Heart right ventricle (tissue), 16 donors: ENCODE measurements at regions not wholly inside any gene's neighbourhood (a gene's known extent, or its start where the extent isn't known, plus 50 kb on each side); places are given as distances from the start of the nearest gene placed in this dataset.
"Not testable (repeated sequence)": the region's sequence is repeated elsewhere in the genome, so short reads cannot be mapped to it uniquely, and the experiment has no call there.

Experiments
- ATAC-seq, 8 donors: fragments of 200-7000 bp; cut with Tn5 transposase; one replicate each; pipeline ENCODE4 v1.9.1; 2020; ENCODE audit warnings: mild to moderate bottlenecking in 8 of 8, moderate library complexity in 8 of 8, moderate number of reproducible peaks in 1 of 8
- DNase-seq, 2 donors: peaks; one replicate each; pipeline ENCODE4 v3.0.0-alpha.2; 2020
- H3K27ac ChIP-seq, 10 donors: fragments of 200-600 bp; sonication (generic) in 2 of 10; one replicate each; pipeline versions ENCODE4 v1.5.0 to v1.8.0; 2020 to 2022; ENCODE audit warnings: mild to moderate bottlenecking in 3 of 10
- H3K27me3 ChIP-seq, 7 donors: fragments of 200-600 bp; one replicate each; pipeline ENCODE4 v1.8.0; 2021 to 2022; ENCODE audit warnings: mild to moderate bottlenecking in 2 of 7
- H3K36me3 ChIP-seq, 9 donors: fragments of 200-600 bp; sonication (generic) in 1 of 9; one replicate each; pipeline versions ENCODE4 v1.5.0 to v1.8.0; 2020 to 2022; ENCODE audit warnings: mild to moderate bottlenecking in 2 of 9
- H3K4me1 ChIP-seq, 9 donors: fragments of 200-600 bp; sonication (generic) in 1 of 9; one replicate each; pipeline versions ENCODE4 v1.5.0 to v1.8.0; 2020 to 2022; ENCODE audit warnings: mild to moderate bottlenecking in 4 of 9
- H3K4me3 ChIP-seq, 10 donors: fragments of 200-600 bp; sonication (generic) in 2 of 10; one replicate each; pipeline versions ENCODE4 v1.5.0 to v1.8.0; 2020 to 2022; ENCODE audit warnings: mild to moderate bottlenecking in 7 of 10, moderate library complexity in 2 of 10
- H3K9me3 ChIP-seq, 11 donors: fragments of 200-600 bp in 10 of 11; sonication (generic) in 2 of 11; one replicate each; pipeline versions ENCODE4 v1.5.0 to v1.8.0; 2013 to 2022; ENCODE audit warnings: mild to moderate bottlenecking in 2 of 11, control low read depth in 1 of 11, moderate library complexity in 1 of 11
- WGBS, 2 donors: extraction: QIAGEN DNeasy Blood & Tissue Kit; methylation state at CpG; one replicate each; pipeline ENCODE4 v1.1.7; 2013; ENCODE audit warnings: inconsistent platforms in 1 of 2; 5-methylcytosine and 5-hydroxymethylcytosine counted together
- intact Hi-C, 10 donors: fragments of 100-400 bp; cut with DNase I; formaldehyde crosslinking; loops; one replicate each; pipeline versions ENCODE4 v1.11.1 to v1.14.2; 2022
- TF ChIP-seq, protein P1 (sequence below), 9 donors: fragments of 200-600 bp; sonication (generic) in 2 of 9; IDR thresholded peaks; one replicate each; pipeline versions ENCODE4 v1.5.0 to v1.8.0; 2021 to 2022; ENCODE audit warnings: antibody characterized with exemption in 9 of 9, mild to moderate bottlenecking in 5 of 9, moderate library complexity in 1 of 9
- donor health status: Arrhythmogenic right ventricular cardiomyopathy.
- donor health status: ischemic (EF 13 %, LVEDD 7.1; RV severe dilation, severe dysfunction).
- donor health status: healthy with polysubstance abuse.
- donor health status: DM: no; HTN: yes; CAD: no.
- donor health status: DM: no; HTN: no; CAD: no.
- donor health status: ischemic (EF 25% LVEDD 6.9; RV normal size, moderate dysfunction).
- donor health status: ischemic (EF 25% LVEDD 5.7; RV mildly dilated, moderate dysfunction).
- donor health status: healthy.
- donor health status: DM: yes; HTN: yes; CAD: no.
- donor health status: Ischemic cardiomyopathy.
- donor health status: ischemic (EF 35%, LVEDD 5.7; RV mildly dilated, moderate dysfunction).
- donor health status: nonischemic (EF 11% LVEDD 7.7; RV severe dilation, severe dysfunction).
- donor health status: DM: yes; HTN: yes; CAD: no.
- donor health status: PGD.
- donor health status: ischemic (EF 29% LVEDD 5.4; RV normal size, mild dysfunction).
- donor health status: nonischemic (EF 23%, LVEDD 6.1; RV moderate dilation, normal function).

DNA sequence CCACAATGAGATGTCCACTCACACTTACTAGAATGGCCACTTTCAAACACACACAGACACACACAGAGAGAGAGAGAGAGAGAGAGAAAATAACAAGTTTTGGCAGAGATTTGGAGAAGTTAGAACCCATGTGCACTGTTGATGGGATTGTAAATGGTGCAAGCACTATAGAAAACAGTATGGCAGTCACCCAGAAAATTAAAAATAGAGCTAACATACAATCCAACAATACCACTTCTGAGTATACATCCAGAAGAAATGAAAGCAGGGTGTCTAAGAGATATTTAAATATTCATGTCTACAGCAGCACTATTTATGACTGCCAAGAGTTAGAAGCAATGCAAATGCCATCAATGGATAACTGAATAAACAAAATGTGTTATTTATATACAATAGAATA is 359.9 kb upstream of the COX7C start:
- Histone ChIP-seq H3K4me1 (no peaks in the 10 kb centered on the region), H3K4me3 (no peak overlapping the region), H3K27me3 (no peaks in the 10 kb centered on the region), H3K36me3 (no peaks in the 10 kb centered on the region), H3K9me3 (peaks cover 0 to 4% (median 0%) of the 10 kb centered on the region in 11 donors), H3K27ac (no peak overlapping the region)
- intact Hi-C loops, result no loop called here
- DNase-seq (no peak), ATAC-seq (no peak)
- TF ChIP-seq, protein P1, sequence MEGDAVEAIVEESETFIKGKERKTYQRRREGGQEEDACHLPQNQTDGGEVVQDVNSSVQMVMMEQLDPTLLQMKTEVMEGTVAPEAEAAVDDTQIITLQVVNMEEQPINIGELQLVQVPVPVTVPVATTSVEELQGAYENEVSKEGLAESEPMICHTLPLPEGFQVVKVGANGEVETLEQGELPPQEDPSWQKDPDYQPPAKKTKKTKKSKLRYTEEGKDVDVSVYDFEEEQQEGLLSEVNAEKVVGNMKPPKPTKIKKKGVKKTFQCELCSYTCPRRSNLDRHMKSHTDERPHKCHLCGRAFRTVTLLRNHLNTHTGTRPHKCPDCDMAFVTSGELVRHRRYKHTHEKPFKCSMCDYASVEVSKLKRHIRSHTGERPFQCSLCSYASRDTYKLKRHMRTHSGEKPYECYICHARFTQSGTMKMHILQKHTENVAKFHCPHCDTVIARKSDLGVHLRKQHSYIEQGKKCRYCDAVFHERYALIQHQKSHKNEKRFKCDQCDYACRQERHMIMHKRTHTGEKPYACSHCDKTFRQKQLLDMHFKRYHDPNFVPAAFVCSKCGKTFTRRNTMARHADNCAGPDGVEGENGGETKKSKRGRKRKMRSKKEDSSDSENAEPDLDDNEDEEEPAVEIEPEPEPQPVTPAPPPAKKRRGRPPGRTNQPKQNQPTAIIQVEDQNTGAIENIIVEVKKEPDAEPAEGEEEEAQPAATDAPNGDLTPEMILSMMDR (IDR thresholded peaks at IDR 0.05), result no peak

DNA sequence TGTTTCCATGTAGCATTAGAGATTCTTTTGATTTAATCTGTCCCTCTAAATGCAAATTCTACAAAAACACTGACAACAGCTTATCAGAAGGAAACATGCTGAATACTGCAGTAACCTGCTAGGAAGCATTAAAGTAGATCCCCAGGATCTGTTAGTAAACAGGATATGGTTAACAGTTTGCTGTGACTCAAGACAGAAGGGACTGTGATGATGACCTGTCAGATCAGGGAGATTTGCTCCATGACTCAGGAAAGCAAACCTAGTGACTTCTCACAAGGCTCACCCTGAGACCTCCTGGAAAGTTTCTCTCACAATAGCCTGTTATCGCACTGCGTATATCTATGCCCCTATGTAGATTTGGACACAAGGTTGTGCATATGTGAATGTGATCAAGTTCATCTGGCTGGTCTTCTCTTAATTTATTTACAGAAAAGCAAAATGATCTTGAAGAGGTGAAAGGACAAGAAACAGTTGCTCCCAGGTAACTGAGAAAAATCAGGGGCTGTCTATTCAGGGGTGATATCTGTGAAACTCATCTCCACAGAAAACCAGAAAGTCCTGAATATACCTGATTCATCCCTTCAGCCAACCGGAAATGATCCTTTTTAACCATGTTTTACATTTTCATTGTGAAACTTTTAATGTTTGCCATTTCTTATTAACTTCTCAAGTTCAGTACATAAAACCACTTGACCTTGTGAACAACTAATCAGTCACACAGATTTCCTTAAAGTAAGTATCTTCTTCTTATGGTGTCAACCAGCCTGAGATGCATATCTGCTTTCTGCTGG is 333.1 kb upstream of the COX7C start:
- DNase-seq, H3K9me3 ChIP-seq, H3K4me3 ChIP-seq, H3K27ac ChIP-seq, ATAC-seq, H3K4me1 ChIP-seq, H3K27me3 ChIP-seq, H3K36me3 ChIP-seq, intact Hi-C loops: not testable (repeated sequence)
- 72 to 78% methylated on average over 3 of the region's 3 CpGs for WGBS, 2 donors

DNA sequence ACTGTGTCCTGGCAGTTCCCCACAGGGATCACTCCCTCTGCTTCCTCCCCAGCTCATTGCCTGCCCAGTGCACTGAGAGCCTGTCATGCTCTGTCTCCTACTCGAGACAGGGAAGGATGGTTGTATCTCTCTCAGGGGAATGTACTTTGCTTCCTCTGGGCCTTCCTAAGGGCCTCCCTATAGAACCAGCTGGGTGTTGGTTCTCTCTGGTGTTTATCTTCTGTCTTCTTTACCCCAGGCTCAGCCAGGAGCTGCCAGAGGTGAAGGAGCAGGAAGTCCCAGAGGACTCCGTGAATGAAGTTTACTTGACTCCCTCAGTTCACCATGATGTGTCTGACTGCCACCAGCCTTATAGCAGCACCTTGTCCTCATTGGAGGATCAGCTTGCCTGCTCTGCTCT is 330.3 kb upstream of the COX7C start:
- 68% methylated on average over 2 of the region's 2 CpGs for WGBS, 2 donors
- H3K27ac ChIP-seq, H3K27me3 ChIP-seq, H3K4me1 ChIP-seq, H3K4me3 ChIP-seq, DNase-seq, ATAC-seq, H3K36me3 ChIP-seq, H3K9me3 ChIP-seq, intact Hi-C loops: not testable (repeated sequence)

DNA sequence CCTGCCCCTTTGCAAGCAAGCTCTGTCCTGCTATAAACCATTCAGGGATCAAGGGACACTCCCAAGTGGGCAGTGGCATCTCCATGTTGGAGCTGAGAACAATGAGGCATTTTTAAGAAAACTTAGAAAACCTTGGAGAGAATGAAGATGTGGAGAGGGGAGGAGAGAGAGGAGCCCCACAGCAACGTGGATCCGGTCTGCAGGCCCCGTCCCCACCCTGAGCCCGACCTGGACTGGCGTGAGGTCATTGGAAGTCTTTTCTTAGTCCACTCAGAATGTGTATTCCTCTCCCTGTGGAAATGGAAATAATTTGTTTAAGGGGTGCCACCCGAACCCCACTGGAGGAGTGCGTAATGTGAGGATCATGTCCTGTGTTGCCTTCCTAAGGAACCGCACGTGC is 328.0 kb upstream of the COX7C start:
- H3K27me3 ChIP-seq, H3K27ac ChIP-seq, intact Hi-C loops, H3K9me3 ChIP-seq, ATAC-seq, H3K36me3 ChIP-seq, H3K4me1 ChIP-seq, DNase-seq, H3K4me3 ChIP-seq: not testable (repeated sequence)
- WGBS, 2 donors, result 85 to 86% methylated on average over 9 of the region's 9 CpGs

DNA sequence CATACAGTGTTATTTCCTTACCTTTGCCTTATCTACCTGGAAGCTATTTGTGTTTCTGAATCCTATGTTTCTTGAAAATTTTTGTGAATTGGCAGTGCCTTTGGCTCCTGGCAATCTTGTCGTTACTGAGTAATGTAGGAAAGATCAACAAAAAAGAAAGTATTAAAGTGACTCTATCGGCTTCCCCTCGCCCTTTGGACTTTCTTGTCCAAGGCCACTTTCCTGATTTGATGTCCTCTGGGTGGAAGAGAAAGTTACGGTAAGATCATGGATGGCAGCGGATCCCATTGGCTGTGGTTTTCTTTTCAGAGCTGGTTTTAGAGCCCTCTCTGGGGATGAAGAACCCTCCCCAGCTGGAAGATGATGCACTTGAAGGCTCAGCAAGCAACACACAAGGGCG is 324.9 kb upstream of the COX7C start:
- 85 to 87% methylated on average over 6 of the region's 6 CpGs for WGBS, 2 donors

DNA sequence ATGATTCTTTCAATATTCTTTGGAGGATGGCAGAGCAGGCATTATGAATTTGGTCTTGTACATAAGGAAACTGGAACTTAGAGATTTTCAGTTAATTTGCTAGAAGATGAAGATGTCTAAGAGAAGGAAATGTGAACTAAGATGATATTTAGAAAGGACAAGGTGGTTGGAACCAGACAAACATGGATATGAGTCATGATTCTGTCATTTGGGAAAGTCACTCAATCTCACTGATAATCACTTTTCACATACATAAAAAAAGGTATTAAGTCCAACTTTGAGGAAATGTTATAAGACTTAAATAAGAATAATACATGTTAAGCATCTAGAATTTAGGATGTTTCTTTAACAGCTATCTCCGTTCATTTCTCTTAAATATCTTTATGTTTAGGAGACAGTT is 315.1 kb upstream of the COX7C start:
- 78 to 79% methylated on average over 1 of the region's 1 CpG for WGBS, 2 donors
- ATAC-seq, H3K4me3 ChIP-seq, H3K27me3 ChIP-seq, H3K27ac ChIP-seq, DNase-seq, H3K9me3 ChIP-seq, intact Hi-C loops, H3K4me1 ChIP-seq, H3K36me3 ChIP-seq: not testable (repeated sequence)

More for the DNA sequence above, 324.9 kb upstream of the COX7C start:
- H3K4me3 ChIP-seq, H3K27ac ChIP-seq, intact Hi-C loops, H3K4me1 ChIP-seq, H3K36me3 ChIP-seq, ATAC-seq, H3K27me3 ChIP-seq, DNase-seq, H3K9me3 ChIP-seq: not testable (repeated sequence)

DNA sequence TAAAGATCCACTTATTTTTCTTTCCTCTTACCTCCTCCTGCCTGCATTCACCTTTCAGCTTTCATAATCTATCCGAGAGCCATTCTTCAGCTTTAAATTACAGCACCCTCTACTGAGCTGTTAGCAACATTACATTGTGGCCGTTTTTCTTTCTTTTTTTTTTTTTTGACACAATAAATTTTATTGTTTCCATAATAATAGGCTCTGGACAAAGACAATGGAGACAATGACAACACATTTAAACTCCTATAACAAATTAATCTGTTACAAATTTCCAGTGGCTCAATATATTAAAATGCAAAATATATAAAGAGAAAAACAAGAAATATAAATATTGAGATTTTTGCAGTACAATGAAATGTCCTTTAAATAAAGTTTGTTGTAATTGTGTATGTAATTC is 312.7 kb upstream of the COX7C start:
- 3 to 13% methylated on average over 2 of the region's 2 CpGs for WGBS, 2 donors
- H3K9me3 ChIP-seq, H3K36me3 ChIP-seq, DNase-seq, H3K4me1 ChIP-seq, H3K27ac ChIP-seq, H3K4me3 ChIP-seq, H3K27me3 ChIP-seq, intact Hi-C loops, ATAC-seq: not testable (repeated sequence)
- TF ChIP-seq, protein P1 (IDR thresholded peaks at IDR 0.05), result peak in 5 of 9 donors; percentile 25 to 46 (median 34)
